Heart left ventricle (tissue), 13 donors: ENCODE measurements at regions not wholly inside any gene's neighbourhood (a gene's known extent, or its start where the extent isn't known, plus 50 kb on each side); places are given as distances from the start of the nearest gene placed in this dataset.

Source experiments
- POLR2A ChIP-seq, 2 donors: fragments of 450-650 bp; IDR thresholded peaks; one replicate each; pipeline ENCODE4 v1.6.1; 2017; ENCODE audit warnings: antibody characterized with exemption in 2 of 2, mild to moderate bottlenecking in 2 of 2, moderate library complexity in 2 of 2
- TF ChIP-seq, protein P1 (sequence below), 12 donors: fragments of 200-600 bp; sonication (generic) in 4 of 12; IDR thresholded peaks; one replicate each; pipeline versions ENCODE4 v1.5.0 to v1.8.0; 2018 to 2022; ENCODE audit warnings: antibody characterized with exemption in 12 of 12, mild to moderate bottlenecking in 5 of 12
- donor health status: ischemic (EF 13 %, LVEDD 7.1; RV severe dilation, severe dysfunction).
- donor health status: DM: no; HTN: yes; CAD: no.
- donor health status: DM: no; HTN: no; CAD: no.
- donor health status: ischemic (EF 25% LVEDD 6.9; RV normal size, moderate dysfunction).
- donor health status: ischemic (EF 25% LVEDD 5.7; RV mildly dilated, moderate dysfunction).
- donor health status: ischemic (EF 35%, LVEDD 5.7; RV mildly dilated, moderate dysfunction).
- donor health status: nonischemic (EF 11% LVEDD 7.7; RV severe dilation, severe dysfunction).
- donor health status: DM: yes; HTN: yes; CAD: no.
- donor health status: PGD.
- donor health status: ischemic (EF 29% LVEDD 5.4; RV normal size, mild dysfunction).
- donor health status: nonischemic (EF 23%, LVEDD 6.1; RV moderate dilation, normal function).

DNA sequence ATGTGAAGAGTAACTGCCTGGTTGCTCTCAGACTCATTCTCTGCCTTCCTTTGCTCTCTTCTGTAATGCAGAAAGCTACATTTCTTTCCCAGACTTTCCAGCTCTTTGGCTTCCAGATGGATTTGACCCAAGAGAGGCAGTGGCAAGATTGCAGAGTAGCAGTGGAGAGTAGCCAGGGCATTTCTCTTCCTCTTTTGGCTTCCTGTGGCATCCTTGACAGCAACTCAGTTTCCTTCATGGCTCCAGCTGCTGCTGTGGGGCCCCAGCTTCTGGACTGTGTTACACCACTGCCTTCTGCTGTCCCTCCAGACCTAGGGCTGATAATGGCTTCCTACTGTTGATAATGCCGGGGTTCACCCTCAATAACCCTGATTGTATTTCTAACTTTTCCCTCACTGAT lies 469.4 kb upstream of the SPRED2 start:
- TF ChIP-seq, protein P1, sequence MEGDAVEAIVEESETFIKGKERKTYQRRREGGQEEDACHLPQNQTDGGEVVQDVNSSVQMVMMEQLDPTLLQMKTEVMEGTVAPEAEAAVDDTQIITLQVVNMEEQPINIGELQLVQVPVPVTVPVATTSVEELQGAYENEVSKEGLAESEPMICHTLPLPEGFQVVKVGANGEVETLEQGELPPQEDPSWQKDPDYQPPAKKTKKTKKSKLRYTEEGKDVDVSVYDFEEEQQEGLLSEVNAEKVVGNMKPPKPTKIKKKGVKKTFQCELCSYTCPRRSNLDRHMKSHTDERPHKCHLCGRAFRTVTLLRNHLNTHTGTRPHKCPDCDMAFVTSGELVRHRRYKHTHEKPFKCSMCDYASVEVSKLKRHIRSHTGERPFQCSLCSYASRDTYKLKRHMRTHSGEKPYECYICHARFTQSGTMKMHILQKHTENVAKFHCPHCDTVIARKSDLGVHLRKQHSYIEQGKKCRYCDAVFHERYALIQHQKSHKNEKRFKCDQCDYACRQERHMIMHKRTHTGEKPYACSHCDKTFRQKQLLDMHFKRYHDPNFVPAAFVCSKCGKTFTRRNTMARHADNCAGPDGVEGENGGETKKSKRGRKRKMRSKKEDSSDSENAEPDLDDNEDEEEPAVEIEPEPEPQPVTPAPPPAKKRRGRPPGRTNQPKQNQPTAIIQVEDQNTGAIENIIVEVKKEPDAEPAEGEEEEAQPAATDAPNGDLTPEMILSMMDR (IDR thresholded peaks at IDR 0.05), result no peak
- TF ChIP-seq POLR2A (IDR thresholded peaks at IDR 0.05), result no peak
